HepG2 (cell line): ENCODE measurements at regions not wholly inside any gene's neighbourhood (a gene's known extent, or its start where the extent isn't known, plus 50 kb on each side); places are given as distances from the start of the nearest gene placed in this dataset.

ENCODE experiments used
- ATAC-seq: fragments of 200-7000 bp; cut with Tn5 transposase; 3 replicates; pipeline ENCODE4 v1.9.1; 2020; ENCODE audit warnings: mild to moderate bottlenecking, moderate library complexity
- BruUV-seq: library from RNA; stranded (reverse); fragments of 400-500 nt; replicated peaks from 2 replicates; lab custom pipeline; 2021; lab: Mats Ljungman, UMichigan
- CTCF ChIA-PET: fragments of 300-600 bp; formaldehyde crosslinking; extraction: SDS; loops from one replicate; lab custom pipeline; 2021; ENCODE audit warnings: low total read pairs, inconsistent platforms, low intra/inter-chr PET ratio; lab: Yijun Ruan, JAX
- POLR2A ChIA-PET: fragments of 350-600 bp; sonication (Branson Sonifier 250); formaldehyde crosslinking; loops from one replicate; lab custom pipeline; 2020; ENCODE audit warnings: antibody characterized with exemption, inconsistent platforms; lab: Yijun Ruan, JAX
- DNase-seq: peaks from one replicate; pipeline ENCODE4 v3.0.0-alpha.2; 2015; ENCODE audit warnings: low spot score
- FAIRE-seq: peaks from 3 replicates; lab custom pipeline; 2011; peaks lifted over from hg19 to GRCh38; lab: Jason Lieb, UNC
- H2AFZ ChIP-seq: one replicate; pipeline ENCODE4 v1.6.1; 2011; ENCODE audit warnings: low read length, inconsistent platforms
- H3K27ac ChIP-seq: fragments of 300-600 bp; 3 replicates; pipeline ENCODE4 v1.8.0; 2011; ENCODE audit warnings: mixed run types, mild to moderate bottlenecking, mixed read lengths, low read length, inconsistent platforms; ENCODE audit not compliant: insufficient read depth; ENCODE audit errors: extremely low read length
- H3K27me3 ChIP-seq, 2 experiments: fragments of 200-600 bp in 1 of 2; 2 replicates in 1 of 2; 3 replicates in 1 of 2; pipeline versions ENCODE4 v1.6.0 to v1.8.0; 2011; ENCODE audit warnings: low read length in 2 of 2, mild to moderate bottlenecking in 2 of 2, moderate library complexity in 2 of 2, inconsistent platforms in 1 of 2; ENCODE audit not compliant: insufficient read depth in 2 of 2, control insufficient read depth in 1 of 2
- H3K36me3 ChIP-seq, 2 experiments: fragments of 200-600 bp in 1 of 2; replicated peaks in 1 of 2; 2 replicates in 1 of 2; 3 replicates in 1 of 2; pipeline versions ENCODE4 v1.5.1 to v1.8.0; 2011; ENCODE audit warnings: low read length in 2 of 2, inconsistent platforms in 1 of 2; ENCODE audit not compliant: insufficient read depth in 2 of 2, control insufficient read depth in 1 of 2
- H3K4me1 ChIP-seq: 2 replicates; pipeline ENCODE4 v1.5.1; 2012; ENCODE audit warnings: low read length, inconsistent platforms; ENCODE audit not compliant: insufficient read depth
- H3K4me2 ChIP-seq: 2 replicates; pipeline ENCODE4 v1.6.0; 2011; ENCODE audit warnings: low read depth, low read length, inconsistent platforms
- H3K4me3 ChIP-seq, 3 experiments: fragments of 200-600 bp in 1 of 3; sonication (generic), shearing (Covaris generic) in 1 of 3; replicated peaks in 1 of 3; 2 replicates each; pipeline ENCODE4 v1.5.1; 2011 to 2016; ENCODE audit warnings: low read length in 3 of 3, inconsistent platforms in 2 of 3, low read depth in 2 of 3, mild to moderate bottlenecking in 2 of 3, control low read depth in 1 of 3, mixed read lengths in 1 of 3; ENCODE audit not compliant: insufficient read depth in 1 of 3
- H3K79me2 ChIP-seq: one replicate; pipeline ENCODE4 v1.6.1; 2011; ENCODE audit warnings: low read length, inconsistent platforms; ENCODE audit not compliant: insufficient read depth
- H3K9ac ChIP-seq: 2 replicates; pipeline ENCODE4 v1.6.0; 2011; ENCODE audit warnings: mild to moderate bottlenecking, low read depth, low read length, inconsistent platforms; ENCODE audit not compliant: insufficient read depth
- H3K9me3 ChIP-seq: 2 replicates; pipeline ENCODE4 v1.5.1; 2012; ENCODE audit warnings: mild to moderate bottlenecking, low read length
- H4K20me1 ChIP-seq: 2 replicates; pipeline ENCODE4 v1.6.0; 2011; ENCODE audit warnings: inconsistent platforms, mild to moderate bottlenecking, low read length, moderate library complexity; ENCODE audit not compliant: insufficient read depth
- MIXL1 ChIP-seq: IDR thresholded peaks from 2 replicates; pipeline ENCODE4 v1.6.1; 2016
- MXI1 ChIP-seq: IDR thresholded peaks from 3 replicates; pipeline ENCODE4 v1.6.1; 2012; ENCODE audit warnings: low read depth, low read length, inconsistent platforms, borderline replicate concordance
- NKX3-1 ChIP-seq: sonication (generic); formaldehyde crosslinking; IDR thresholded peaks from 2 replicates; pipeline ENCODE4 v1.5.0; 2020; ENCODE audit warnings: missing genetic modification reagents
- NR2F2 ChIP-seq: IDR thresholded peaks from 2 replicates; pipeline ENCODE4 v1.6.1; 2012; ENCODE audit warnings: low read depth, inconsistent platforms, borderline replicate concordance
- SSRP1 ChIP-seq: IDR thresholded peaks from 2 replicates; pipeline ENCODE4 v1.6.1; 2016; ENCODE audit warnings: control low read depth
- TAF1 ChIP-seq: sonication (generic); formaldehyde crosslinking; IDR thresholded peaks from 2 replicates; pipeline ENCODE4 v1.4.0; 2020; ENCODE audit warnings: missing genetic modification reagents
- TCF7L2 ChIP-seq: IDR thresholded peaks from 2 replicates; pipeline ENCODE4 v1.6.1; 2011; ENCODE audit warnings: mild to moderate bottlenecking, low read depth, low read length, moderate library complexity
- YEATS2 ChIP-seq: sonication (generic); formaldehyde crosslinking; IDR thresholded peaks from 2 replicates; pipeline ENCODE4 v1.4.0; 2020; ENCODE audit warnings: missing genetic modification reagents, borderline replicate concordance
- ZNF224 ChIP-seq: sonication (generic); formaldehyde crosslinking; IDR thresholded peaks from 2 replicates; pipeline ENCODE4 v1.5.0; 2020; ENCODE audit warnings: mild to moderate bottlenecking, missing genetic modification reagents
- ZNF264 ChIP-seq: sonication (generic); formaldehyde crosslinking; IDR thresholded peaks from 2 replicates; pipeline ENCODE4 v1.4.0; 2020; ENCODE audit warnings: missing genetic modification reagents
- ZNF292 ChIP-seq: sonication (generic); formaldehyde crosslinking; IDR thresholded peaks from 2 replicates; pipeline ENCODE4 v1.8.1; 2022; ENCODE audit warnings: mild to moderate bottlenecking, low read depth, missing genetic modification reagents, borderline replicate concordance
- ZNF350 ChIP-seq: sonication (generic); formaldehyde crosslinking; IDR thresholded peaks from 2 replicates; pipeline ENCODE4 v1.4.0; 2020; ENCODE audit warnings: mild to moderate bottlenecking, low read depth, missing genetic modification reagents, borderline replicate concordance
- ZNF501 ChIP-seq: sonication (generic); formaldehyde crosslinking; IDR thresholded peaks from 2 replicates; pipeline ENCODE4 v1.5.1; 2020; ENCODE audit warnings: mild to moderate bottlenecking, moderate library complexity, missing genetic modification reagents
- in situ Hi-C: cut with HindIII; loops from 2 replicates; pipeline ENCODE4 v1.10.0; 2017; ENCODE audit warnings: low pct_unique_long_range_greater_than_20kb; ENCODE audit not compliant: extremely low pct_ligation_motif_present
- intact Hi-C: fragments of 100-400 bp; cut with micrococcal nuclease; formaldehyde crosslinking; loops from one replicate; pipeline ENCODE4 v1.10.0; 2022; ENCODE audit not compliant: unreplicated experiment
- TF ChIP-seq, protein P1 (sequence below): sonication (generic); formaldehyde crosslinking; IDR thresholded peaks from 2 replicates; pipeline ENCODE4 v1.8.1; 2023; ENCODE audit warnings: mild to moderate bottlenecking, inconsistent platforms, moderate library complexity, missing genetic modification reagents, borderline replicate concordance

DNA sequence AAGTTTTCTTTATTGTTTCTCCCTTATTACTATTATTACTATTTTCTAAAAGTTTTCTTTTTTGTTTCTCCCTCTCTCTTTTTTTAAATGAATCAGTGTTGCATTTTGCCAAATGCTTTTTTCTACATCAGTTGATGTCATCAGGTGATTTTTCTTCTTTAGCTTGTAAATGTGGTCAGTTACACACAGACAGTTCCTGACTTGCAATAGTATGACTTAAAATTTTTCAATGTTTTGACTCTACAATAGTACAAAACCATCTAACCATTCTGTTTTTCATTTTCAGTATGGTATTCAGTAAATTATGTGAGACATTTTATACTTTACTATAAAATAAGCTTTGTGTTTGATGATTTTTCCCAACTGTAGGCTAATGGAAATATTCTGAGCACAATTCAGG, 443.0 kb downstream of the GADD45G start:
- Histone ChIP-seq H3K27me3 (no peaks in the 10 kb centered on the region), H3K9me3 (no peaks in the 10 kb centered on the region), H3K4me1 (no peaks in the 10 kb centered on the region), H3K36me3 (no peaks in the 10 kb centered on the region), H3K27ac (no peak overlapping the region), H3K4me3 (no peak overlapping the region), H3K9ac (no peak overlapping the region), H3K4me2 (no peak overlapping the region), H2AFZ (no peak overlapping the region), H4K20me1 (no peaks in the 10 kb centered on the region), H3K79me2 (no peaks in the 10 kb centered on the region)
- intact Hi-C loops (no loop called here), in situ Hi-C loops (no loop called here)
- FAIRE-seq = no peak
- ChIA-PET CTCF (no interaction called here), POLR2A (no interaction called here)
- no peak for TF ChIP-seq SSRP1
- no peak for ATAC-seq
- no TSS peak for BruUV-seq
- DNase-seq = no peak

DNA sequence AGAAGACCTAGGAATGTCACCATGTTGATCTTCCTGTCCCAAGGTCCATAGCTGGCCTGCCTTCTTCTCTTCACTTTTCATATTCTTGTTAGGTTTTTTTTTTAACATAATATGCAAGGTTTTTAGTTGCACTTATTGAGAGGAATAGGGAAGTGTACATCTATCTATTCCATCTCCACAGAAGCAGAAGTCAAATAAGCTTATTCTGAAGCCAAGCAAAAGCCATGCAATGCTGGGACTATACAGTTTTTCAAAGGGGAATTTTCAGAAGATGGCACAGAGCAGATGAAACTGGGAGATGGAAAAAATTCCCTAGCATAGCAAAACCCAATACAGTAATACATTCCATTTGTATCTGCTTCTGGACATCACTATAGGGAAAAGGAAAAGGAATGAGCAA, 447.6 kb downstream of the GADD45G start:
- no peak for DNase-seq

More for the DNA sequence above, 447.6 kb downstream of the GADD45G start:
- ChIA-PET POLR2A (no interaction called here), CTCF (no interaction called here)
- no peaks in the 10 kb centered on the region for H3K27me3 ChIP-seq
- no peaks in the 10 kb centered on the region for H3K36me3 ChIP-seq
- ATAC-seq (no peak), FAIRE-seq (no peak)
- no TSS peak for BruUV-seq
- no peaks in the 10 kb centered on the region; the same call in 1 of the 2 replicates for H3K9me3 ChIP-seq
- TF ChIP-seq ZNF224 (CRISPR knock-in tag) (no peak), MIXL1 (no peak), ZNF350 (CRISPR knock-in tag) (no peak), ZNF292 (CRISPR knock-in tag) (no peak), ZNF264 (CRISPR knock-in tag) (no peak), YEATS2 (CRISPR knock-in tag) (no peak), ZNF501 (CRISPR knock-in tag) (no peak), TAF1 (CRISPR knock-in tag) (no peak), NR2F2 (no peak), NKX3-1 (CRISPR knock-in tag) (no peak), TCF7L2 (no peak), MXI1 (no peak)
- TF ChIP-seq, protein P1, sequence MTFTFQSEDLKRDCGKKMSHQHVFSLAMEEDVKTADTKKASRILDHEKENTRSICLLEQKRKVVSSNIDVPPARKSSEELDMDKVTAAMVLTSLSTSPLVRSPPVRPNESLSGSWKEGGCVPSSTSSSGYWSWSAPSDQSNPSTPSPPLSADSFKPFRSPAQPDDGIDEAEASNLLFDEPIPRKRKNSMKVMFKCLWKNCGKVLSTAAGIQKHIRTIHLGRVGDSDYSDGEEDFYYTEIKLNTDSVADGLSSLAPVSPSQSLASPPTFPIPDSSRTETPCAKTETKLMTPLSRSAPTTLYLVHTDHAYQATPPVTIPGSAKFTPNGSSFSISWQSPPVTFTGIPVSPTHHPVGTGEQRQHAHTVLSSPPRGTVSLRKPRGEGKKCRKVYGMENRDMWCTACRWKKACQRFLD = no peak
- H2AFZ ChIP-seq = no peak overlapping the region
- H3K79me2 ChIP-seq = no peaks in the 10 kb centered on the region
- no peaks in the 10 kb centered on the region for H3K4me1 ChIP-seq
- in situ Hi-C loops (no loop called here), intact Hi-C loops (no loop called here)
- H4K20me1 ChIP-seq = no peaks in the 10 kb centered on the region
- H3K4me2 ChIP-seq = no peak overlapping the region
- no peak overlapping the region for H3K4me3 ChIP-seq
- H3K27ac ChIP-seq = no peak overlapping the region
- H3K9ac ChIP-seq = no peak overlapping the region
